HepG2 (cell line): ENCODE measurements at regions not wholly inside any gene's neighbourhood (a gene's known extent, or its start where the extent isn't known, plus 50 kb on each side); places are given as distances from the start of the nearest gene placed in this dataset.

Source experiments
- FOXO1 ChIP-seq: sonication (generic); formaldehyde crosslinking; IDR thresholded peaks from 2 replicates; pipeline ENCODE4 v1.4.0; 2020; ENCODE audit warnings: missing genetic modification reagents
- FOXO4 ChIP-seq: sonication (generic); formaldehyde crosslinking; conservative IDR thresholded peaks from 2 replicates; pipeline ENCODE4 v1.8.1; 2023; ENCODE audit warnings: missing genetic modification reagents
- FOXP1 ChIP-seq, 2 experiments: fragments of 450-650 bp in 1 of 2; IDR thresholded peaks; 2 replicates each; pipeline ENCODE4 v1.6.1; 2017 to 2018; ENCODE audit warnings: antibody characterized with exemption in 1 of 2
- MTF1 ChIP-seq: sonication (generic); formaldehyde crosslinking; IDR thresholded peaks from 2 replicates; pipeline ENCODE4 v1.5.0; 2020; ENCODE audit warnings: missing genetic modification reagents
- NKX3-1 ChIP-seq: sonication (generic); formaldehyde crosslinking; IDR thresholded peaks from 2 replicates; pipeline ENCODE4 v1.5.0; 2020; ENCODE audit warnings: missing genetic modification reagents
- NR2F6 ChIP-seq, 2 experiments: IDR thresholded peaks; 2 replicates each; pipeline ENCODE4 v1.6.1; 2016; ENCODE audit warnings: antibody characterized with exemption in 1 of 2, mild to moderate bottlenecking in 1 of 2
- RARA ChIP-seq: IDR thresholded peaks from 2 replicates; pipeline ENCODE4 v1.6.1; 2016; ENCODE audit warnings: missing genetic modification reagents, missing compliant biosample characterization
- SALL1 ChIP-seq: sonication (generic); formaldehyde crosslinking; IDR thresholded peaks from 2 replicates; pipeline ENCODE4 v1.8.0; 2022; ENCODE audit warnings: mild to moderate bottlenecking, missing genetic modification reagents
- SUZ12 ChIP-seq: fragments of 150-350 bp; IDR thresholded peaks from 2 replicates; pipeline ENCODE4 v1.6.1; 2014; ENCODE audit warnings: low read depth, low read length
- THYN1 ChIP-seq: sonication (generic); formaldehyde crosslinking; IDR thresholded peaks from 2 replicates; pipeline ENCODE4 v1.8.1; 2023; ENCODE audit warnings: low read depth, mild to moderate bottlenecking, moderate library complexity, missing genetic modification reagents, borderline replicate concordance
- ZBTB8A ChIP-seq: sonication (generic); formaldehyde crosslinking; IDR thresholded peaks from 2 replicates; pipeline ENCODE4 v1.4.0; 2020; ENCODE audit warnings: mild to moderate bottlenecking, low read depth, missing genetic modification reagents, borderline replicate concordance
- ZMYM3 ChIP-seq: sonication (generic); formaldehyde crosslinking; IDR thresholded peaks from 2 replicates; pipeline ENCODE4 v1.5.1; 2020; ENCODE audit warnings: mild to moderate bottlenecking, missing genetic modification reagents
- ZNF253 ChIP-seq: sonication (generic); formaldehyde crosslinking; IDR thresholded peaks from 2 replicates; pipeline ENCODE4 v1.8.0; 2022; ENCODE audit warnings: mild to moderate bottlenecking, missing genetic modification reagents, borderline replicate concordance
- ZNF687 ChIP-seq: sonication (generic); formaldehyde crosslinking; IDR thresholded peaks from 2 replicates; pipeline ENCODE4 v1.5.1; 2020; ENCODE audit warnings: mild to moderate bottlenecking, missing genetic modification reagents, moderate library complexity
- ZNF746 ChIP-seq: sonication (generic); formaldehyde crosslinking; IDR thresholded peaks from 2 replicates; pipeline ENCODE4 v1.8.0; 2022; ENCODE audit warnings: mild to moderate bottlenecking, missing genetic modification reagents
- ZSCAN31 ChIP-seq: sonication (generic); formaldehyde crosslinking; IDR thresholded peaks from 2 replicates; pipeline ENCODE4 v1.5.0; 2020; ENCODE audit warnings: low read depth, mild to moderate bottlenecking, missing genetic modification reagents

- TF ChIP-seq ZBTB8A (no peak), FOXP1 (IDR thresholded peaks at IDR 0.05) (no peak), FOXP1 (CRISPR knock-in tag; IDR thresholded peaks at IDR 0.05) (peak; percentile 27; the same call in 1 of the 2 replicates), ZSCAN31 (CRISPR knock-in tag) (no peak), ZNF253 (no peak), NR2F6 (IDR thresholded peaks at IDR 0.05) (0 out of 2 replicates have a peak, but pooled peaks have one; percentile 20), NR2F6 (CRISPR knock-in tag; IDR thresholded peaks at IDR 0.05) (no peak), MTF1 (no peak), SALL1 (CRISPR knock-in tag) (peak; percentile 45; the same call in 1 of the 2 replicates), THYN1 (CRISPR knock-in tag) (no peak), RARA (CRISPR knock-in tag) (0 out of 2 replicates have a peak, but pooled peaks have one; percentile 27), FOXO1 (CRISPR knock-in tag) (peak; percentile 11; the same call in 1 of the 2 replicates), SUZ12 (no peak), FOXO4 (no peak), ZNF746 (CRISPR knock-in tag) (no peak), ZMYM3 (CRISPR knock-in tag) (0 out of 2 replicates have a peak, but pooled peaks have one; percentile 52), NKX3-1 (CRISPR knock-in tag) (no peak), ZNF687 (CRISPR knock-in tag) (peak; percentile 52)
Observed at GRCh38 chr15:62935300-62936081, 107.1 kb upstream of the TPM1 start (continued).
